Cardiac muscle cell (in vitro differentiated cells and primary cell): ENCODE measurements at regions not wholly inside any gene's neighbourhood (a gene's known extent, or its start where the extent isn't known, plus 50 kb on each side); places are given as distances from the start of the nearest gene placed in this dataset.
"Not testable (repeated sequence)": the region's sequence is repeated elsewhere in the genome, so short reads cannot be mapped to it uniquely, and the experiment has no call there.

Experiments used
- DNase-seq, 2 donors: peaks; one replicate each; pipeline versions ENCODE4 v3.0.0 to v3.0.0-alpha.2; 2010 to 2017; ENCODE audit warnings: low read depth in 1 of 2, low spot score in 1 of 2
- H3K27ac ChIP-seq: fragments of 200-600 bp; sonication (generic); 2 replicates; pipeline ENCODE4 v1.5.1; 2016
- H3K27me3 ChIP-seq: fragments of 200-600 bp; sonication (generic); 2 replicates; pipeline ENCODE4 v1.6.0; 2016; ENCODE audit warnings: control low read depth
- H3K36me3 ChIP-seq: fragments of 200-600 bp; sonication (generic); 2 replicates; pipeline ENCODE4 v1.5.1; 2016; ENCODE audit warnings: control low read depth
- H3K4me1 ChIP-seq: fragments of 200-600 bp; sonication (generic); 2 replicates; pipeline ENCODE4 v1.8.1; 2017; ENCODE audit warnings: low read depth, mild to moderate bottlenecking, mixed run types
- H3K4me3 ChIP-seq: fragments of 200-600 bp; sonication (generic); 2 replicates; pipeline ENCODE4 v1.5.1; 2016; ENCODE audit warnings: mild to moderate bottlenecking
- H3K9me3 ChIP-seq: fragments of 200-600 bp; sonication (generic); 2 replicates; pipeline ENCODE4 v1.5.1; 2017; ENCODE audit warnings: low read depth, mild to moderate bottlenecking, control low read depth
- CTCF ChIP-seq: IDR thresholded peaks from 2 replicates; pipeline ENCODE4 v1.5.1; 2012; ENCODE audit warnings: low read depth, mild to moderate bottlenecking, low read length

- Histone ChIP-seq H3K4me1 (no peaks in the 10 kb centered on the region), H3K4me3 (no peak overlapping the region), H3K27me3 (no peaks in the 10 kb centered on the region), H3K9me3 (no peaks in the 10 kb centered on the region), H3K27ac (no peak overlapping the region), H3K36me3 (no peaks in the 10 kb centered on the region)
- DNase-seq, result peak in 1 of 2 donors; percentile 96
- TF ChIP-seq CTCF, result no peak
Observed at GRCh38 chr3:110521019-110521418, 550.6 kb upstream of the NECTIN3 start.

DNA sequence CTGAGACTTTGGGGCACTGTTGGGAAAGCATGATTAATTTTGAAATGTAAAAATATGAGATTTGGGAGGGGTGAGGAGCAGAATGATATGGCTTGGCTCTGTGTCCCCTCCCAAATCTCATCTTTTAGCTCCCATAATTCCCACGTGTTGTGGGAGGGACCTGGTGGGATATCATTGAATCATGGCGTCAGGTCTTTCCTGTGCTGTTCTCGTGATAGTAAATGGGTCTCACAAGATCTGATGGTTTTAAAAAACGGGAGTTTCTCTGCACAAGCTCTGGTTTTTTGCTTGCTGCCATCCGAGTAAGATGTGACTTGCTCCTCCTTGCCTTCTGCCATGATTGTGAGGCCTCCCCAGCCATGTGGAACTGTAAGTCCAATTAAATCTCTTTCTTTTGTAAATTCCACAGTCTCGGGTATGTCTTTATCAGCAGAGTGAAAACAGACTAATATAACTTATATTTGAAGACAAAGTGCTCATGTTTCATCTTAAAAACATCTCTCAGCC is 546.0 kb upstream of the NECTIN3 start:
- not testable (repeated sequence) for H3K4me1 ChIP-seq

DNA sequence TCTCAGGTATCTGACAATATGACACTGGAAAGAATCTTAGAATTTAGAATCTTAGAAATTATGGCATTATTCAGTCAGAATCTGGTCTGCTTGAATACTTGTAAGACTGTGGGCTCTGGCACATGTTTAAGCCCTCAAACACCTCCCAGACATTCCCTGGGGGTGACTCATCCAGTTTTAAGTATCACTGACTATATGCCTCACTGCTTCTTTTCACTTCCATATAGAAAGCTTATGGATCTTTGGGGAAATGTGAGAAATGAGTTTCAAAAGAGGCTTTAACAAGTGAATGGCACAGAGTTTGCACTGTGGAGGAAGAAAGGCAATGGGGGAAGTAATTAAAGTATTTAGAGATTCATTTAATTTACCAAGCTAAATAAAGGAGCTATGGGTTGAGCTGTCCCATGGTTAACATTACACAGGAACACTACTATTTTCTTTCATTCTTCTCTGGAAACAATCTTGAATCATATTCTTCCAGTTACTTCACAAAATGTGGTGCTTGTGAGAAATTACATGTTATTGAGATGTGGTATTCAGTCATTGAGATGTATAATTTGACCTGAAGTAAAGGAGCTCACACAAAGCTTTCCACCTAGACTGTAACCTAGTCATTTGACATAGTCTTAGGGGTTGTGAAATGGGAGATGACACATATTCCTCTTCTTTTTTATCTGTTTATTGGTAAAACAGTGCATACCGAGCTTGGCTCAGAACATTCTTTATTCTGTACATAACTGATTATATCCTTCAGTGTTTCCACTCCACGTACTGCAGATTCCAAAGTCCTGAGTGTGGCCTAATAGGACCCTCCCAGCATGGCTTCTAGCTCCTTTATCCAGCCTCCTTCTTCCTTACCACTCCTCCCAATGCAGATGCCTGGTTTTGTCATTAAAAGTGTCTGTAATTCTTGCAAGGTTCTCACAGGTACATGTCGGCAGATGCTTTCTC is 544.6 kb upstream of the NECTIN3 start:
- TF ChIP-seq CTCF, result no peak
- Histone ChIP-seq H3K27ac (no peak overlapping the region), H3K4me1 (no peaks in the 10 kb centered on the region), H3K4me3 (no peak overlapping the region), H3K9me3 (no peaks in the 10 kb centered on the region), H3K27me3 (no peaks in the 10 kb centered on the region), H3K36me3 (no peaks in the 10 kb centered on the region)
- peak in 1 of 2 donors; percentile 93 for DNase-seq

More for the DNA sequence above, 546.0 kb upstream of the NECTIN3 start:
- DNase-seq, H3K4me3 ChIP-seq, H3K36me3 ChIP-seq, H3K9me3 ChIP-seq, H3K27me3 ChIP-seq, H3K27ac ChIP-seq: not testable (repeated sequence)

DNA sequence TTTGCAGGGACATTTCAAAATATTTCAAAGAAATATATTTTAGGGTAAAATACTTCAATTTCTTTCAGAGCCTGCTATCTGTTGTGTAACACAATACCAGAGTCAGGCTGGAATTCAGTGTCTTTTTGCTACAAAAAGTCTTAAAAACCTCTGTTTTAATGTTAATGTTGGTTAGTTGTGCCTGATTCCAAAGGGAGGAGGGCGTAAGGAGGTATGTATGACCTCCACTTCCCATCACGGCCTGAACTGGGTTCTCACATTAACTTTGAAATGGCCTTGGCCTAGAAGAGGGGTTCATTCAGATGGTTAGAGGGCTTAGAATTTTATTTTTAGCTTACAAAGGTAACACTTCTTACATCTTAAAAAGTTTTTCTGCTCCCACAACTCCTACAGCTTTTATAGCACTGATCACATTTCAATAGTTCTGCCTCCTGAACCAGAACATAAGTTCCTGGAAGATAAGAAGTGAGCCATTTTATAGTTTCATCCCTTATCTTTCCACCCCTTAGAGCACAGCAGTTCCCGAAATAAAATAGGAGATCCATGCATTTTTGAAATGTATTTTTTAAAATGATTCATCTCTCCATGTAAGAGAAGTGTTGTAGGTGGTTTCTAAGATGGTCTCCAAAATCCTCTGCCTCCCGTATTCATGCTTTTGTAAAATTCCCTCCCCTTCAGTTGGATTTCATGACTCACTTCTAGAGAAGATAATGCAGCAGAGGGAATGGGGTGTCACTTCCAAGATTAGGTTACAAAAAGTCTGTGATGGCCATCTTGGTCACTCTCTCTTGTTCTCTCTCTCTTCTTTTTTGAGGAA is 543.1 kb upstream of the NECTIN3 start:
- DNase-seq, result peak in 1 of 2 donors; percentile 11
- Histone ChIP-seq H3K4me1 (no peaks in the 10 kb centered on the region), H3K9me3 (no peaks in the 10 kb centered on the region), H3K27ac (no peak overlapping the region), H3K36me3 (no peaks in the 10 kb centered on the region), H3K27me3 (no peaks in the 10 kb centered on the region), H3K4me3 (no peak overlapping the region)
- no peak for TF ChIP-seq CTCF

- no peak for DNase-seq
- H3K4me1 ChIP-seq, result no peaks in the 10 kb centered on the region
- H3K27ac ChIP-seq, result no peak overlapping the region
- no peaks in the 10 kb centered on the region for H3K27me3 ChIP-seq
- H3K9me3 ChIP-seq, result no peaks in the 10 kb centered on the region
- no peaks in the 10 kb centered on the region for H3K36me3 ChIP-seq
- TF ChIP-seq CTCF, result no peak
- no peak overlapping the region for H3K4me3 ChIP-seq
Observed at GRCh38 chr3:110530902-110531301, 540.7 kb upstream of the NECTIN3 start.
